Natural killer cell (primary cell): ENCODE measurements at regions not wholly inside any gene's neighbourhood (a gene's known extent, or its start where the extent isn't known, plus 50 kb on each side); places are given as distances from the start of the nearest gene placed in this dataset.

ENCODE experiments used
- ATAC-seq, 3 donors: fragments of 150-1000 bp in 2 of 3; fragments of 200-7000 bp in 1 of 3; cut with Tn5 transposase; 1 replicate in 1 of 3; 2 replicates in 2 of 3; pipeline ENCODE4 v1.10.0; 2021; ENCODE audit warnings: mild to moderate bottlenecking in 2 of 3, moderate library complexity in 2 of 3
- DNase-seq, 2 donors: peaks; one replicate each; pipeline versions ENCODE4 v3.0.0 to v3.0.0-alpha.2; 2013 to 2021; ENCODE audit warnings: mixed read lengths in 1 of 2
- H3K27ac ChIP-seq: one replicate; pipeline ENCODE4 v1.5.1; 2013; ENCODE audit warnings: mild to moderate bottlenecking, low read length
- H3K27me3 ChIP-seq: one replicate; pipeline ENCODE4 v1.6.1; 2013; ENCODE audit warnings: low read length; ENCODE audit not compliant: control insufficient read depth, insufficient read depth
- H3K36me3 ChIP-seq: one replicate; pipeline ENCODE4 v1.6.1; 2013; ENCODE audit warnings: low read length; ENCODE audit not compliant: control insufficient read depth, insufficient read depth
- H3K4me1 ChIP-seq: one replicate; pipeline ENCODE4 v1.6.1; 2013; ENCODE audit warnings: low read length; ENCODE audit not compliant: control insufficient read depth, insufficient read depth
- H3K4me3 ChIP-seq: one replicate; pipeline ENCODE4 v1.5.1; 2013; ENCODE audit warnings: low read length
- H3K9me3 ChIP-seq: one replicate; pipeline ENCODE4 v1.6.1; 2013; ENCODE audit warnings: low read length; ENCODE audit not compliant: control insufficient read depth, insufficient read depth
- H3K27ac Mint-ChIP-seq, 2 donors: one replicate each; pipeline ENCODE4 v1.8.0; 2022; ENCODE audit warnings: mild to moderate bottlenecking in 2 of 2, mixed read lengths in 2 of 2, moderate library complexity in 1 of 2
- H3K27me3 Mint-ChIP-seq, 2 donors: one replicate each; pipeline ENCODE4 v1.8.0; 2022; ENCODE audit warnings: low read depth in 2 of 2, mixed read lengths in 2 of 2
- H3K36me3 Mint-ChIP-seq: one replicate; pipeline ENCODE4 v1.8.0; 2022; ENCODE audit warnings: mixed read lengths
- H3K4me1 Mint-ChIP-seq, 2 donors: one replicate each; pipeline ENCODE4 v1.8.0; 2022; ENCODE audit warnings: mixed read lengths in 2 of 2
- H3K4me3 Mint-ChIP-seq: one replicate; pipeline ENCODE4 v1.8.0; 2022; ENCODE audit warnings: mild to moderate bottlenecking, moderate library complexity, mixed read lengths
- H3K9me3 Mint-ChIP-seq, 2 donors: one replicate each; pipeline ENCODE4 v1.8.0; 2022; ENCODE audit warnings: mixed read lengths in 2 of 2
- CTCF ChIP-seq: fragments of 200-600 bp; IDR thresholded peaks from one replicate; pipeline ENCODE4 v1.8.0; 2022; ENCODE audit warnings: antibody characterized with exemption
- WGBS: methylation state at CpG from one replicate; pipeline ENCODE4 v1.1.7; 2013; ENCODE audit warnings: missing lambda C conversion rate; ENCODE audit not compliant: insufficient coverage; 5-methylcytosine and 5-hydroxymethylcytosine counted together
- intact Hi-C: fragments of 100-400 bp; cut with micrococcal nuclease; formaldehyde crosslinking; loops from one replicate; pipeline ENCODE4 v1.14.2; 2022

- H3K27me3 Mint-ChIP-seq: peaks cover 23 to 35% of the 10 kb centered on the region in 2 donors
- Histone ChIP-seq H3K36me3 (no peaks in the 10 kb centered on the region), H3K27ac (no peak overlapping the region), H3K4me1 (peaks cover 2% of the 10 kb centered on the region), H3K9me3 (no peaks in the 10 kb centered on the region), H3K27me3 (peaks cover 7% of the 10 kb centered on the region), H3K4me3 (no peak overlapping the region)
- H3K36me3 Mint-ChIP-seq: no peaks in the 10 kb centered on the region
- H3K9me3 Mint-ChIP-seq: no peaks in the 10 kb centered on the region
- no peak overlapping the region for H3K4me3 Mint-ChIP-seq
- WGBS: 81% methylated on average over 11 of the region's 11 CpGs
- no peak for TF ChIP-seq CTCF
- DNase-seq (no peak), ATAC-seq (no peak)
- H3K27ac Mint-ChIP-seq: no peak overlapping the region
- intact Hi-C loops: no loop called here
- no peaks in the 10 kb centered on the region for H3K4me1 Mint-ChIP-seq
Measured at GRCh38 chr3:126292318-126293070, 64.7 kb downstream of the KLF15 start.

- no peak overlapping the region for H3K27ac Mint-ChIP-seq
- peaks cover 26 to 36% of the 10 kb centered on the region in 2 donors for H3K27me3 Mint-ChIP-seq
- H3K9me3 Mint-ChIP-seq: no peaks in the 10 kb centered on the region
- no peak overlapping the region for H3K4me3 Mint-ChIP-seq
- no peaks in the 10 kb centered on the region for H3K36me3 Mint-ChIP-seq
- ATAC-seq (no peak), DNase-seq (no peak)
- Histone ChIP-seq H3K27me3 (peaks cover 10% of the 10 kb centered on the region), H3K27ac (no peak overlapping the region), H3K36me3 (no peaks in the 10 kb centered on the region), H3K9me3 (no peaks in the 10 kb centered on the region), H3K4me1 (peaks cover 4% of the 10 kb centered on the region), H3K4me3 (no peak overlapping the region)
- TF ChIP-seq CTCF: no peak
- H3K4me1 Mint-ChIP-seq: no peaks in the 10 kb centered on the region
- WGBS: 76% methylated on average over 8 of the region's 8 CpGs
- intact Hi-C loops: no loop called here
Measured at GRCh38 chr3:126291537-126291936, 65.7 kb downstream of the KLF15 start.

- Mint-ChIP-seq H3K9me3 (no peaks in the 10 kb centered on the region), H3K4me1 (no peaks in the 10 kb centered on the region), H3K36me3 (no peaks in the 10 kb centered on the region), H3K27ac (no peak overlapping the region), H3K4me3 (no peak overlapping the region), H3K27me3 (peaks cover 28 to 41% of the 10 kb centered on the region in 2 donors)
- 77% methylated on average over 6 of the region's 6 CpGs for WGBS
- ATAC-seq (no peak), DNase-seq (no peak)
- Histone ChIP-seq H3K36me3 (no peaks in the 10 kb centered on the region), H3K27ac (no peak overlapping the region), H3K4me3 (no peak overlapping the region), H3K4me1 (peaks cover 4% of the 10 kb centered on the region), H3K27me3 (peaks cover 10% of the 10 kb centered on the region), H3K9me3 (no peaks in the 10 kb centered on the region)
- TF ChIP-seq CTCF: no peak
- intact Hi-C loops: no loop called here
Measured at GRCh38 chr3:126291061-126291460, 66.1 kb downstream of the KLF15 start.

GRCh38 chr3:126290325-126290724 is 66.9 kb downstream of the KLF15 start:
- Histone ChIP-seq H3K27ac (no peak overlapping the region), H3K4me3 (no peak overlapping the region), H3K27me3 (peaks cover 16% of the 10 kb centered on the region), H3K36me3 (no peaks in the 10 kb centered on the region), H3K9me3 (no peaks in the 10 kb centered on the region), H3K4me1 (peaks cover 4% of the 10 kb centered on the region)
- Mint-ChIP-seq H3K9me3 (no peaks in the 10 kb centered on the region), H3K27ac (no peak overlapping the region), H3K36me3 (no peaks in the 10 kb centered on the region), H3K4me3 (no peak overlapping the region), H3K4me1 (no peaks in the 10 kb centered on the region), H3K27me3 (peaks cover 31 to 46% of the 10 kb centered on the region in 2 donors)
- intact Hi-C loops: no loop called here
- 64% methylated on average over 1 of the region's 1 CpG for WGBS
- DNase-seq (no peak), ATAC-seq (no peak)
- no peak for TF ChIP-seq CTCF
